Trophoblast cell (in vitro differentiated cells and primary cell): ENCODE measurements at regions not wholly inside any gene's neighbourhood (a gene's known extent, or its start where the extent isn't known, plus 50 kb on each side); places are given as distances from the start of the nearest gene placed in this dataset.

Source experiments
- DNase-seq, 2 donors: peaks; one replicate each; pipeline ENCODE4 v3.0.0-alpha.2; 2016
- H2AFZ ChIP-seq: 2 replicates; pipeline ENCODE4 v1.6.1; 2013; ENCODE audit warnings: low read length, moderate library complexity, mild to moderate bottlenecking; ENCODE audit not compliant: insufficient read depth, poor library complexity
- H2AK5ac ChIP-seq: 2 replicates; pipeline ENCODE4 v1.6.1; 2013; ENCODE audit warnings: mild to moderate bottlenecking, low read length
- H2BK120ac ChIP-seq: 2 replicates; pipeline ENCODE4 v1.6.1; 2013; ENCODE audit warnings: low read length, mild to moderate bottlenecking, moderate library complexity; ENCODE audit not compliant: insufficient read depth, poor library complexity
- H2BK12ac ChIP-seq: 2 replicates; pipeline ENCODE4 v1.6.1; 2013; ENCODE audit warnings: mild to moderate bottlenecking, low read length, moderate library complexity
- H2BK5ac ChIP-seq: 2 replicates; pipeline ENCODE4 v1.6.1; 2013; ENCODE audit warnings: low read length, low read depth, moderate library complexity, mild to moderate bottlenecking; ENCODE audit not compliant: poor library complexity
- H3K14ac ChIP-seq: 2 replicates; pipeline ENCODE4 v1.6.1; 2013; ENCODE audit warnings: mild to moderate bottlenecking, low read length
- H3K18ac ChIP-seq: 2 replicates; pipeline ENCODE4 v1.6.1; 2013; ENCODE audit warnings: mild to moderate bottlenecking, low read length
- H3K23ac ChIP-seq: 2 replicates; pipeline ENCODE4 v1.6.1; 2013; ENCODE audit warnings: low read length
- H3K27ac ChIP-seq: 2 replicates; pipeline ENCODE4 v1.5.1; 2013; ENCODE audit warnings: low read depth, mild to moderate bottlenecking, inconsistent platforms, low read length, moderate library complexity
- H3K27me3 ChIP-seq: 2 replicates; pipeline ENCODE4 v1.6.1; 2013; ENCODE audit warnings: inconsistent platforms, mild to moderate bottlenecking, low read length, moderate library complexity; ENCODE audit not compliant: insufficient read depth
- H3K36me3 ChIP-seq, 2 experiments: 1 replicate in 1 of 2; 2 replicates in 1 of 2; pipeline ENCODE4 v1.6.1; 2013; ENCODE audit warnings: low read length in 2 of 2, mild to moderate bottlenecking in 2 of 2, moderate library complexity in 1 of 2; ENCODE audit not compliant: insufficient read depth in 2 of 2, control insufficient read depth in 1 of 2
- H3K4ac ChIP-seq: 2 replicates; pipeline ENCODE4 v1.6.1; 2013; ENCODE audit warnings: low read depth, mild to moderate bottlenecking, low read length, moderate library complexity
- H3K4me1 ChIP-seq, 2 experiments: 1 replicate in 1 of 2; 2 replicates in 1 of 2; pipeline ENCODE4 v1.6.1; 2013; ENCODE audit warnings: low read length in 2 of 2, mild to moderate bottlenecking in 2 of 2, moderate library complexity in 1 of 2; ENCODE audit not compliant: insufficient read depth in 2 of 2, control insufficient read depth in 1 of 2
- H3K4me2 ChIP-seq: 2 replicates; pipeline ENCODE4 v1.6.1; 2013; ENCODE audit warnings: inconsistent platforms, mild to moderate bottlenecking, low read length, moderate library complexity
- H3K4me3 ChIP-seq: 2 replicates; pipeline ENCODE4 v1.5.1; 2013; ENCODE audit warnings: mild to moderate bottlenecking, low read depth, low read length, inconsistent platforms
- H3K79me1 ChIP-seq: one replicate; pipeline ENCODE4 v1.6.1; 2013; ENCODE audit warnings: low read length
- H3K79me2 ChIP-seq: 2 replicates; pipeline ENCODE4 v1.6.1; 2013; ENCODE audit warnings: low read length, mild to moderate bottlenecking; ENCODE audit not compliant: control insufficient read depth, insufficient read depth, poor library complexity
- H3K9ac ChIP-seq: 2 replicates; pipeline ENCODE4 v1.6.1; 2013; ENCODE audit warnings: mild to moderate bottlenecking, low read length
- H3K9me3 ChIP-seq: 2 replicates; pipeline ENCODE4 v1.6.1; 2013; ENCODE audit warnings: low read depth, mild to moderate bottlenecking, control low read depth, inconsistent platforms, low read length; ENCODE audit not compliant: insufficient read depth
- H4K12ac ChIP-seq: 2 replicates; pipeline ENCODE4 v1.6.1; 2013; ENCODE audit warnings: low read depth, mild to moderate bottlenecking, low read length, moderate library complexity
- H4K8ac ChIP-seq: 2 replicates; pipeline ENCODE4 v1.6.1; 2013; ENCODE audit warnings: low read depth, mild to moderate bottlenecking, low read length, moderate library complexity
- H4K91ac ChIP-seq: one replicate; pipeline ENCODE4 v1.6.1; 2013; ENCODE audit warnings: low read depth, mild to moderate bottlenecking, low read length, moderate library complexity
- WGBS: extraction: QIAGEN DNeasy Blood & Tissue Kit; methylation state at CpG from one replicate; pipeline ENCODE4 v1.1.7; 2013; ENCODE audit warnings: missing lambda C conversion rate; ENCODE audit not compliant: insufficient read length, insufficient coverage; ENCODE audit errors: extremely low coverage; 5-methylcytosine and 5-hydroxymethylcytosine counted together

DNA sequence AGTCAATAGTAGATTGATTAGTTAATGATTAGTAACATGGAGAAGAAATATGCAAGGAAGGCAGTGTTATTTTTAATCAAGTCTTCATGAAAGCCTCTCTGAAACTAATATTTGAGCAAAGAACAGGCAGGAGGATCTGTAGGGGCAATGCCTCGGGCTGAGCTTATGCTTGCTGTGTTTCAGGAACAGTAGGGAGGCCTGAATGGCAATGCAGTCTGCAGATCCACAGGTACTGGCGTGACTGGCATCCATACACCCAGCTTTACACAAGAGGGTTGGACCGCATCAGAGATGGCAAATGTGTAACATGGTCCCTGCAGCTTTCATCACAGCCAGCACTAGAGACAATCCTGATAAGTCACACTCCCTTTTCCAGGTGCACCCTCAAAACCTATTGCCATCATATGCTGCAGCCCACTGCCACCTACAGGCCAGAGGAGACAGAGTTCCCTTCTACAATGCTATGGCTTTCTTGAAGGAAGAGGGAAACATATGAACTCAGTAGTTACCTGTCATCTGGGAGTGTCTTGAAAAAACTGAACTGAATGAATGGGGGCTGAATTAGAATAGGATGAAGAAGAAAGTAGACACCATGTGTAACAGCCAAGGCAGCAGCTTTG, 582.4 kb upstream of the RAB6C start:
- no peaks in the 10 kb centered on the region for H3K79me1 ChIP-seq
- H4K12ac ChIP-seq = no peak overlapping the region
- H2BK5ac ChIP-seq = no peak overlapping the region
- no peak overlapping the region for H4K8ac ChIP-seq
- no peaks in the 10 kb centered on the region for H3K79me2 ChIP-seq
- H3K4me2 ChIP-seq = no peak overlapping the region
- no peak overlapping the region for H3K27ac ChIP-seq
- H3K23ac ChIP-seq = no peak overlapping the region
- no peak overlapping the region for H3K9ac ChIP-seq
- no peak overlapping the region for H2AFZ ChIP-seq
- no peaks in the 10 kb centered on the region for H3K9me3 ChIP-seq
- no peak overlapping the region for H2BK120ac ChIP-seq
- no peak overlapping the region for H3K4ac ChIP-seq
- H3K36me3 ChIP-seq = no peaks in the 10 kb centered on the region
- no peaks in the 10 kb centered on the region for H3K4me1 ChIP-seq
- no peak overlapping the region for H3K18ac ChIP-seq
- no peaks in the 10 kb centered on the region for H3K27me3 ChIP-seq
- H4K91ac ChIP-seq = no peak overlapping the region
- H3K14ac ChIP-seq = no peak overlapping the region
- H3K4me3 ChIP-seq = no peak overlapping the region
- H2BK12ac ChIP-seq = no peak overlapping the region
- peak in 1 of 2 donors; percentile 31 for DNase-seq
- WGBS = no CpG with 5 or more reads among the region's 3 CpGs
- H2AK5ac ChIP-seq = no peak overlapping the region

DNA sequence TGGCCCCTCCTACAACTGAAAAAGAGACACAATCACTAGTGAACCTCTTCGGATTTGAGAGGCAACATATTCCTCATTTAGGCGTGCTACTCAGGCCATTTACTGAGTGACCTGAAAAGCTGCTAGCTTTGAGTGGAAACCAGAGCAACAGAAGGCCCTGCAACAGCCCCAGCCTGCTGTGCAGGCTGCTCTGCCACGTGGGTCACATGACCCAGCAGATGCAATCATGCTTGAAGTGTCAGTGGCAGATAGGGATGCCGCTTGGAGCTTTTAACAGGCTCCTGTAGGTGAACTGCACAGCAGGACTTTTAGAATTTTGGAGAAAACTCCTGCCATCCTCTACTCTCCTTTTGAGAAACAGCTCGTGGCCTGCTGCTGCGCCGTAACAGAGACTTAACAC, 578.6 kb upstream of the RAB6C start:
- Histone ChIP-seq H3K14ac (no peak overlapping the region), H3K9ac (no peak overlapping the region), H2AK5ac (no peak overlapping the region), H3K9me3 (no peaks in the 10 kb centered on the region), H4K12ac (no peak overlapping the region), H3K18ac (no peak overlapping the region), H2BK120ac (no peak overlapping the region), H3K79me1 (no peaks in the 10 kb centered on the region), H3K4me2 (no peak overlapping the region), H3K27ac (no peak overlapping the region), H4K8ac (no peak overlapping the region), H3K23ac (no peak overlapping the region), H2AFZ (no peak overlapping the region), H3K36me3 (no peaks in the 10 kb centered on the region), H3K27me3 (no peaks in the 10 kb centered on the region), H2BK12ac (no peak overlapping the region), H3K79me2 (no peaks in the 10 kb centered on the region), H3K4ac (no peak overlapping the region), H4K91ac (no peak overlapping the region), H3K4me1 (no peaks in the 10 kb centered on the region), H2BK5ac (no peak overlapping the region), H3K4me3 (no peak overlapping the region)
- no peak for DNase-seq
- WGBS = no CpG with 5 or more reads among the region's 7 CpGs

DNA sequence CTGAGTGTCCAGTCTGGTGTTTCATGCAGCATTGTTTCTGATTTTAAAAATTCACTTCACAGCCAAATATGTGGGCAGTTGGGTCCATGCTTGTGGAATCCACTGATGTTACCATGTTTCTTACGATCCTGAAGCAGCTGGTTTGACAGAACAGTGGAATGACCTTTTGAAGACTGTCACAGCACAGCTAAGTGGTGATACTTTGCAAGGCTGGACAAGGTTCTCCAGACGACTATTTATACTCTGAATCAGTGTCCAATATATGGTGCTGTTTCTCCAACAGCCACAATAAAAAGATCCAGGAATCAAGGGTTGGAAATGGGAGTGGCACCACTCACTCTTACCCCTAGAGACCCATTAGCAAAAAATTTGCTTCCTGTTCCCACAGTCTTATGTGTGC, 577.4 kb upstream of the RAB6C start:
- Histone ChIP-seq H3K36me3 (no peaks in the 10 kb centered on the region), H3K4me3 (no peak overlapping the region), H3K4me2 (no peak overlapping the region), H2BK120ac (no peak overlapping the region), H2BK12ac (no peak overlapping the region), H4K8ac (no peak overlapping the region), H3K23ac (no peak overlapping the region), H2AFZ (no peak overlapping the region), H3K14ac (no peak overlapping the region), H3K4ac (no peak overlapping the region), H2AK5ac (no peak overlapping the region), H3K9me3 (no peaks in the 10 kb centered on the region), H3K79me2 (no peaks in the 10 kb centered on the region), H4K12ac (no peak overlapping the region), H3K9ac (no peak overlapping the region), H3K18ac (no peak overlapping the region), H4K91ac (no peak overlapping the region), H2BK5ac (no peak overlapping the region), H3K79me1 (no peaks in the 10 kb centered on the region), H3K27ac (no peak overlapping the region), H3K4me1 (no peaks in the 10 kb centered on the region), H3K27me3 (no peaks in the 10 kb centered on the region)
- DNase-seq = no peak
- WGBS = no CpG with 5 or more reads among the region's 2 CpGs

DNA sequence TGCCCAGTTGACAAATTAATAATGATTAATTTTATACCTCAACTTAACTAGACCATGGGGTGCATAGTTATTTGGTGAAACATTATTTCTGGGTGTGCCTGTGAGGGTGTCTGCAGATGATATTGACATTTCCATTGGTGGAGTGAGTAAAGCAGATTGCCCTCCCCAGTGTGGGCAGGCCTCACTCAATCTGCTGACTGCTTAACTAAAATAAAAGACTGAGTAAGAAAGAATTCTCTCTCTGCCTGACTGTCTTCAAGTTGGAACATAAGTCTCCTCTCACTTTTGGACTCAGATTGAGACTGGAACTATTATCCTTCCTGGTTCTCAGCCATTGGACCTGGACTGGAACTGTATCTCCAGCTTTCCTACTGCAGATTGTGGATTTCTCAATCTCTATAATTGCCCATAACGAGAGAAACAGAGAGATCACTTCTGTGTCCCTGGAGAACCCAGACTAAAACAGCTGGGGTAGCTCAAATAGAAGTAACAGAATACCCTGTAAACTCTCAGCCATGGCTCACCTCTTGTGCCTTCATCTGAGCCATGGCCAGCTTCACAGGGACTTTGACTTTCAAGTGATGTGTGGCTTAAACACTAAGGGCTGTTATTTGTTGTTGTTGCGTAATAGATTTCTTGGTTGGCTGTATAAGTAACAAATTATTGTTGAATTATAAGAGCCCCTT, 575.3 kb upstream of the RAB6C start:
- H3K4me1 ChIP-seq = no peaks in the 10 kb centered on the region
- H2AK5ac ChIP-seq = no peak overlapping the region
- no CpG with 5 or more reads among the region's 2 CpGs for WGBS
- no peak overlapping the region for H2BK5ac ChIP-seq
- H4K12ac ChIP-seq = no peak overlapping the region
- H3K79me1 ChIP-seq = no peaks in the 10 kb centered on the region
- H3K9ac ChIP-seq = no peak overlapping the region
- no peak overlapping the region for H4K91ac ChIP-seq
- H3K9me3 ChIP-seq = no peaks in the 10 kb centered on the region
- H2AFZ ChIP-seq = no peak overlapping the region
- H3K4me3 ChIP-seq = no peak overlapping the region
- no peak overlapping the region for H3K4ac ChIP-seq
- no peak overlapping the region for H3K14ac ChIP-seq
- H3K23ac ChIP-seq = no peak overlapping the region
- H3K79me2 ChIP-seq = no peaks in the 10 kb centered on the region
- H2BK120ac ChIP-seq = no peak overlapping the region
- DNase-seq = no peak
- H4K8ac ChIP-seq = no peak overlapping the region
- H2BK12ac ChIP-seq = no peak overlapping the region
- H3K4me2 ChIP-seq = no peak overlapping the region
- H3K18ac ChIP-seq = no peak overlapping the region
- H3K27me3 ChIP-seq = no peaks in the 10 kb centered on the region
- no peaks in the 10 kb centered on the region for H3K36me3 ChIP-seq
- no peak overlapping the region for H3K27ac ChIP-seq
